ENCODE measurements at regions not wholly inside any gene's neighbourhood (a gene's known extent, or its start where the extent isn't known, plus 50 kb on each side); places are given as distances from the start of the nearest gene placed in this dataset.
A peak's percentile ranks its signal among the peaks of the same experiment; 100 is the strongest.

GRCh38 chr13:103328899-103329298 is 262.7 kb upstream of the SLC10A2 start:
- no peak for DNase-seq (ENCODE audit: low read depth)
- H3K4me3 ChIP-seq (ENCODE audit: low read depth, low read length): no peak overlapping the region
- TF ChIP-seq CTCF (conservative IDR thresholded peaks at IDR 0.05; ENCODE audit: low read depth, low read length): peak; percentile 35

DNA sequence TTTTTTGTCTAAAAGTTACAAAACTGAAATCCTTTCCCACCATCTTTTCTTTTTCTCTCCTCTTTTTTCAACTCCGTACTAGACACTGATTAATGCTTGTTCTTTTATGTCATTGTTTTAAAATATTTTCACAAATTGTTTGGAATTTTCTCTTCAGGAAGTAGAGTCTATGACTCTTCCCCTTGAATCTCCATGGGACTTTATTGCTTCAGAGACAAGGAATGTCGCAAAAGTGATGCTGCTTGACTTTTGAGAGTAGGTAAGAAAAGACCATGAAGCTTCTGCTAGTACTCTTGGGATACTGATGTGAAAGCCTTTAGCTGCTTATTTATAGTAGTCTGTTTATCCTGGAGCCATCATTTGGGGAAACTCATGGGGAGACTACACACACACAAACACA is 260.1 kb upstream of the SLC10A2 start:
- TF ChIP-seq CTCF (conservative IDR thresholded peaks at IDR 0.05; ENCODE audit: low read depth, low read length): no peak
- no peak for DNase-seq (ENCODE audit: low read depth)
- H3K4me3 ChIP-seq (ENCODE audit: low read depth, low read length): no peak overlapping the region

GRCh38 chr13:103325672-103326071 is 259.5 kb upstream of the SLC10A2 start:
- no peak for DNase-seq (ENCODE audit: low read depth)
- H3K4me3 ChIP-seq (ENCODE audit: low read depth, low read length): no peak overlapping the region
- TF ChIP-seq CTCF (conservative IDR thresholded peaks at IDR 0.05; ENCODE audit: low read depth, low read length): no peak

DNA sequence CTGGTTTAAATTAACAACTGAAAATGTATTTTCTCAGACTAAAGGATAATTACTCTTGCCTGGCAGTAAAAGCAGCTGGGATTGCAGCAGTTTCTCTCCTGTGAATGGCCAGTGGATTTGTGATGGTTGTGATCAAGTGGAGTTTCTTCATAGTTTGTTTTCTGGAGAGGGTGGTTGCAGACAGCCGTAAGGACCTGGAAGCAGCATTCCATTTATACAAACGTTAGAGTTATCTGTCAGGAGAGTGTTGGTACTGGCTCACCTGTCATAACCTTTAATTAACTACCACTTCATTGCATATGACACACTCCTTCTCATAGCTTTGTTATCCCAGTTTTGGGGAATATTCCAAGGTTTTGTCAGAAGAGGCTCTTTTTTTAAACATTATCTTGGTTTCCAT is 258.4 kb upstream of the SLC10A2 start:
- no peak for TF ChIP-seq CTCF (conservative IDR thresholded peaks at IDR 0.05; ENCODE audit: low read depth, low read length)
- no peak for DNase-seq (ENCODE audit: low read depth)
- no peak overlapping the region for H3K4me3 ChIP-seq (ENCODE audit: low read depth, low read length)

- DNase-seq (ENCODE audit: low read depth): no peak
- no peak for TF ChIP-seq CTCF (conservative IDR thresholded peaks at IDR 0.05; ENCODE audit: low read depth, low read length)
- H3K4me3 ChIP-seq (ENCODE audit: low read depth, low read length): no peak overlapping the region
Observed at GRCh38 chr13:103315711-103316110, 249.5 kb upstream of the SLC10A2 start.

DNA sequence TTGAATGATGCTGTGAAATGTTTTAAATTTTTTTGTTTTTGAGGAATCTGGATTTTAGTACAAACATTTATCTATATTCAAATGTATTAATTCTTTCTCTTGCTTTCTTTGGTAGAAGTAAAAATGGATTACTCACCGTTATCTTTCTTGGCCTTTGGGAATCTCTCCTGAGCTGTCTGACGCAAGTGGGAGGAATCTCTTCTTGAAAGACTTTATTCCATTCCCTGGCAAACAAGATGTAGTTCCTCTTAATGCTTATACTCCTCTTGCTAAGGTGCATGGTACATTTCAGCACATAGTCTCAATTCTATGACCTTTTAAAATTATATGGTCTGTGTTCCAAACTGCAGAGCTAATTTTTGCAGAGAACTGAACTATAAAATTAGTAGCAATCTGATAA is 246.2 kb upstream of the SLC10A2 start:
- H3K4me3 ChIP-seq (ENCODE audit: low read depth, low read length): no peak overlapping the region
- no peak for DNase-seq (ENCODE audit: low read depth)
- no peak for TF ChIP-seq CTCF (conservative IDR thresholded peaks at IDR 0.05; ENCODE audit: low read depth, low read length)

DNA sequence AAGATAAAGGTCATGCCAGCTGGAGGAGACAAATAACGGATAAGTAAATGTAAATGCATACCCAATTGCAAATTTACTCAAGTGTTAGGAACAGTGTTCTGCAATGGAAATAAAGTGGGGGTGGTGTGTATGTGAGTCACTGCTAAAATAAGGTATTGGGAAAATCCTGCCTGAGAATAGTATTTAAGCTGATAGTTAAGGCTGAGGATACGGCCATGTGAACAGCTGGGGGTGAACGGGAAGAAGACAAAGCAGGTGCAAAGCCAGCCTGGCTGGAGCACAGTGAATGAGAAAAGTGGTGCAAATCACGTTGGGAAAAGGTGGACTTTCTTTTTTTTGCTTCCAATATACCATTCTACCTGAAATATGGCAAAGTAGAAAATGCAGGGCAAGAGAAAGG is 242.4 kb upstream of the SLC10A2 start:
- H3K4me3 ChIP-seq (ENCODE audit: low read depth, low read length): no peak overlapping the region
- no peak for TF ChIP-seq CTCF (conservative IDR thresholded peaks at IDR 0.05; ENCODE audit: low read depth, low read length)
- DNase-seq (ENCODE audit: low read depth): no peak
